SK-N-SH treated with all-trans-retinoic acid at 6 μM for 48 hours (cell line): ENCODE measurements at regions not wholly inside any gene's neighbourhood (a gene's known extent, or its start where the extent isn't known, plus 50 kb on each side); places are given as distances from the start of the nearest gene placed in this dataset.

Experiments used
- ATAC-seq: fragments of 200-7000 bp; cut with Tn5 transposase; 3 replicates; pipeline ENCODE4 v1.9.1; 2020; ENCODE audit warnings: mild to moderate bottlenecking, moderate library complexity
- ARNTL ChIP-seq: fragments of 450-650 bp; formaldehyde crosslinking; IDR thresholded peaks from 2 replicates; pipeline ENCODE4 v1.5.0; 2020; ENCODE audit warnings: low read depth, mild to moderate bottlenecking, moderate library complexity, borderline replicate concordance
- BACH2 ChIP-seq: fragments of 250-450 bp; sonication (Bioruptor Pico); IDR thresholded peaks from 2 replicates; pipeline ENCODE4 v1.9.0; 2021; ENCODE audit warnings: mild to moderate bottlenecking, borderline replicate concordance
- CSDC2 ChIP-seq: fragments of 250-450 bp; sonication (Bioruptor Pico); IDR thresholded peaks from 2 replicates; pipeline ENCODE4 v1.5.0; 2020; ENCODE audit warnings: mild to moderate bottlenecking, moderate library complexity
- GLIS3 ChIP-seq: fragments of 250-450 bp; sonication (Bioruptor Pico); IDR thresholded peaks from 2 replicates; pipeline ENCODE4 v1.5.0; 2020; ENCODE audit warnings: mild to moderate bottlenecking, moderate library complexity
- OSR1 ChIP-seq: fragments of 250-450 bp; sonication (Bioruptor Pico); IDR thresholded peaks from 2 replicates; pipeline ENCODE4 v1.8.0; 2022; ENCODE audit warnings: moderate library complexity, mild to moderate bottlenecking, inconsistent platforms
- PPARA ChIP-seq: fragments of 250-450 bp; sonication (Bioruptor Pico); IDR thresholded peaks from 2 replicates; pipeline ENCODE4 v1.5.0; 2020; ENCODE audit warnings: mild to moderate bottlenecking, borderline replicate concordance
- RARB ChIP-seq: fragments of 250-450 bp; sonication (Bioruptor Pico); IDR thresholded peaks from 2 replicates; pipeline ENCODE4 v1.8.0; 2021; ENCODE audit warnings: mild to moderate bottlenecking, moderate library complexity
- TOX ChIP-seq: fragments of 250-450 bp; sonication (Bioruptor Pico); IDR thresholded peaks from 2 replicates; pipeline ENCODE4 v1.8.0; 2021; ENCODE audit warnings: mild to moderate bottlenecking, moderate library complexity, borderline replicate concordance
- ZFP3 ChIP-seq: fragments of 250-450 bp; sonication (Bioruptor Pico); IDR thresholded peaks from 2 replicates; pipeline ENCODE4 v1.5.0; 2020; ENCODE audit warnings: mild to moderate bottlenecking, moderate library complexity
- ZFP30 ChIP-seq: fragments of 450-650 bp; formaldehyde crosslinking; IDR thresholded peaks from 2 replicates; pipeline ENCODE4 v1.5.0; 2022; ENCODE audit warnings: mild to moderate bottlenecking, moderate library complexity
- ZNF565 ChIP-seq: fragments of 450-650 bp; formaldehyde crosslinking; conservative IDR thresholded peaks from 2 replicates; pipeline ENCODE4 v1.5.0; 2020; ENCODE audit warnings: low read depth, mild to moderate bottlenecking, moderate library complexity
- ZNF70 ChIP-seq: fragments of 450-650 bp; formaldehyde crosslinking; IDR thresholded peaks from 2 replicates; pipeline ENCODE4 v1.5.0; 2020; ENCODE audit warnings: mild to moderate bottlenecking, moderate library complexity
- ZNF8 ChIP-seq: fragments of 450-650 bp; formaldehyde crosslinking; IDR thresholded peaks from 2 replicates; pipeline ENCODE4 v1.5.0; 2020; ENCODE audit warnings: mild to moderate bottlenecking, moderate library complexity
- TF ChIP-seq, protein P1 (sequence below): fragments of 250-450 bp; sonication (Bioruptor Pico); IDR thresholded peaks from 2 replicates; pipeline ENCODE4 v1.5.1; 2021; ENCODE audit warnings: mild to moderate bottlenecking, moderate library complexity
- TF ChIP-seq, protein P2 (sequence below): fragments of 250-450 bp; sonication (Bioruptor Pico); IDR thresholded peaks from 2 replicates; pipeline ENCODE4 v1.8.0; 2020; ENCODE audit warnings: mild to moderate bottlenecking, moderate library complexity, borderline replicate concordance
- TF ChIP-seq, protein P3 (sequence below): fragments of 250-450 bp; sonication (Bioruptor Pico); IDR thresholded peaks from 2 replicates; pipeline ENCODE4 v1.8.0; 2021; ENCODE audit warnings: low read depth, mild to moderate bottlenecking, moderate library complexity, borderline replicate concordance

DNA sequence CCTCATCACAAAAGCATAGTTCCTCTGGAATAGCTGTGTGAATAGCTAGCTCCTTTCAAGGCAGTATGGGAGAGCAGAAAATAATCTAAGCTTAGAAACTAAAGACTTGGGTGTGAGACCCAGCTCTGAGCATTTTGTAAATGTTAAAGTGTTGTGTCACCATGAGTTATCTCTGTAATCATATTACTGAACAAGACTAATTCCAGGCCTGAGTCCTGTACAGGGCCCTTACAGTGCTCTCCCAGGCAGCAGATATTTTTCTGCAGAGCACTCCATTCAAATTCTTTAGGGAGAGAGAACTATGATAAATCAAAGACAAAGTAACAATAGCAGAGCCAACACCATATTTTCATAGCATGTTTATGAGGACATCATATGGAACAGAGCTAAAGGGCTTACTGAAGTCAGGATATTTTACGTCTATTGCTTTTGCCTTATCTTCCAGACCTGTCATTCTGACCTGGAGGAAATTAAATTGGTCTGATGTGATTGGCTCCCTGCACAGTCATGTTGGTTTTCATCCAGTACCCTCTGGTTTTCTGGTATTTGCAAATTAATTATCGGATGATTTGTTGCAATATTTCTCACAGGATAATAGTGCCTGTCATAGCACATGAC lies 172.6 kb upstream of the PPP2R3A start:
- no peak for ATAC-seq
- TF ChIP-seq, protein P1, sequence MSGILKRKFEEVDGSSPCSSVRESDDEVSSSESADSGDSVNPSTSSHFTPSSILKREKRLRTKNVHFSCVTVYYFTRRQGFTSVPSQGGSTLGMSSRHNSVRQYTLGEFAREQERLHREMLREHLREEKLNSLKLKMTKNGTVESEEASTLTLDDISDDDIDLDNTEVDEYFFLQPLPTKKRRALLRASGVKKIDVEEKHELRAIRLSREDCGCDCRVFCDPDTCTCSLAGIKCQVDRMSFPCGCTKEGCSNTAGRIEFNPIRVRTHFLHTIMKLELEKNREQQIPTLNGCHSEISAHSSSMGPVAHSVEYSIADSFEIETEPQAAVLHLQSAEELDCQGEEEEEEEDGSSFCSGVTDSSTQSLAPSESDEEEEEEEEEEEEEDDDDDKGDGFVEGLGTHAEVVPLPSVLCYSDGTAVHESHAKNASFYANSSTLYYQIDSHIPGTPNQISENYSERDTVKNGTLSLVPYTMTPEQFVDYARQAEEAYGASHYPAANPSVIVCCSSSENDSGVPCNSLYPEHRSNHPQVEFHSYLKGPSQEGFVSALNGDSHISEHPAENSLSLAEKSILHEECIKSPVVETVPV (CRISPR knock-in tag): no peak
- TF ChIP-seq OSR1 (CRISPR knock-in tag) (no peak), ZNF70 (CRISPR knock-in tag) (no peak), ZNF565 (CRISPR knock-in tag) (no peak), RARB (CRISPR knock-in tag) (no peak)
- TF ChIP-seq, protein P2, sequence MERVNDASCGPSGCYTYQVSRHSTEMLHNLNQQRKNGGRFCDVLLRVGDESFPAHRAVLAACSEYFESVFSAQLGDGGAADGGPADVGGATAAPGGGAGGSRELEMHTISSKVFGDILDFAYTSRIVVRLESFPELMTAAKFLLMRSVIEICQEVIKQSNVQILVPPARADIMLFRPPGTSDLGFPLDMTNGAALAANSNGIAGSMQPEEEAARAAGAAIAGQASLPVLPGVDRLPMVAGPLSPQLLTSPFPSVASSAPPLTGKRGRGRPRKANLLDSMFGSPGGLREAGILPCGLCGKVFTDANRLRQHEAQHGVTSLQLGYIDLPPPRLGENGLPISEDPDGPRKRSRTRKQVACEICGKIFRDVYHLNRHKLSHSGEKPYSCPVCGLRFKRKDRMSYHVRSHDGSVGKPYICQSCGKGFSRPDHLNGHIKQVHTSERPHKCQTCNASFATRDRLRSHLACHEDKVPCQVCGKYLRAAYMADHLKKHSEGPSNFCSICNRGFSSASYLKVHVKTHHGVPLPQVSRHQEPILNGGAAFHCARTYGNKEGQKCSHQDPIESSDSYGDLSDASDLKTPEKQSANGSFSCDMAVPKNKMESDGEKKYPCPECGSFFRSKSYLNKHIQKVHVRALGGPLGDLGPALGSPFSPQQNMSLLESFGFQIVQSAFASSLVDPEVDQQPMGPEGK (CRISPR knock-in tag): no peak

DNA sequence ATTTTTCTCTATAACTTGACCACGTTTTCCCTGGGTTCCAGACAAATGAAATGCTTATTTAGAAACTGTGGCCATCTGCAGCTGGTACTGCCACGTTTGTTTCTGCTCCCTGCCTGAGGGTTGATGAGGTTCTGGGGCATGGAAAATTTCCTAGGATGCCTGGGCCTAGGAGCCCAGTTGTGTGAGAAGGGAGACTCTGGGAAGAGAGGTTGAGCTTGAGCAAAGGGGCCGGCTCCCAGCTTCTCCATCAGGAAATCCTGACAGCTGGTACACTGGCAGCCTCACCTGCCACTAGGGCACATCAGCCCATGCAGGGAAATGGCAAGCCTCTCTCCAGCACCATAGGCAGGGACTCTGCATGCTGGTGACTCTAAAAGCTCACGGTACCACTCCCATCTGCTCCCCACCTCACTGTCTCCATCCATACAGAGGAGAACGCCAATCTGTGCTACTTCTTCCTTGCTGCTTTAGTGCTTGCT lies 165.4 kb upstream of the PPP2R3A start:
- ATAC-seq: no peak
- TF ChIP-seq, protein P3, sequence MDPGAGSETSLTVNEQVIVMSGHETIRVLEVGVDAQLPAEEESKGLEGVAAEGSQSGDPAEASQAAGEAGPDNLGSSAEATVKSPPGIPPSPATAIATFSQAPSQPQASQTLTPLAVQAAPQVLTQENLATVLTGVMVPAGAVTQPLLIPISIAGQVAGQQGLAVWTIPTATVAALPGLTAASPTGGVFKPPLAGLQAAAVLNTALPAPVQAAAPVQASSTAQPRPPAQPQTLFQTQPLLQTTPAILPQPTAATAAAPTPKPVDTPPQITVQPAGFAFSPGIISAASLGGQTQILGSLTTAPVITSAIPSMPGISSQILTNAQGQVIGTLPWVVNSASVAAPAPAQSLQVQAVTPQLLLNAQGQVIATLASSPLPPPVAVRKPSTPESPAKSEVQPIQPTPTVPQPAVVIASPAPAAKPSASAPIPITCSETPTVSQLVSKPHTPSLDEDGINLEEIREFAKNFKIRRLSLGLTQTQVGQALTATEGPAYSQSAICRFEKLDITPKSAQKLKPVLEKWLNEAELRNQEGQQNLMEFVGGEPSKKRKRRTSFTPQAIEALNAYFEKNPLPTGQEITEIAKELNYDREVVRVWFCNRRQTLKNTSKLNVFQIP (CRISPR knock-in tag): no peak
- TF ChIP-seq ZNF8 (CRISPR knock-in tag) (no peak), PPARA (CRISPR knock-in tag) (no peak), GLIS3 (no peak), ZFP3 (CRISPR knock-in tag) (no peak), ARNTL (CRISPR knock-in tag) (no peak)
- TF ChIP-seq, all 23 proteins: peak for 0

DNA sequence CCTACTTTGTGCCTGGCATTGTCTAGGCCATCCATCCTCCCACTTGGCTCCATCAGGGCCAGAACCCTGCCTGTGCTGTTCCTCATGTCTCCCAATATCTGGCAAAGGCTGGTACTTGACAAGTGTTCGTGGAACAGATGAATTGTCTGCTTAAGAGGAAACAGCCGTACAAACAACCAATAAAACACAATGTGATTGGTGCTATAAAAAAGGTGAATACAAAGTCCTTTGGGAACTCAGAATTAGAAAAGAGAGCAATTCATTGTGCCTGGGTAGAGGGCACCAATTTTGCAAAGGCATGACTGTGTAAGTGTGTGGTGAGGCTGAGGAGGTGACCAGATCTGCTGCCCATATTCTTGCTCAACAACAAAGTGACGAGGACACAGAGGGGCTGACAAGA lies 164.5 kb upstream of the PPP2R3A start:
- TF ChIP-seq OSR1 (CRISPR knock-in tag) (no peak), TOX (CRISPR knock-in tag) (no peak), ARNTL (CRISPR knock-in tag) (no peak), RARB (CRISPR knock-in tag) (no peak), ZFP3 (CRISPR knock-in tag) (no peak), GLIS3 (no peak), BACH2 (CRISPR knock-in tag) (no peak), ZFP30 (no peak), CSDC2 (CRISPR knock-in tag) (no peak), ZNF70 (CRISPR knock-in tag) (no peak), ZNF565 (CRISPR knock-in tag) (no peak)
- TF ChIP-seq, protein P3 (CRISPR knock-in tag): no peak
- TF ChIP-seq, protein P1 (CRISPR knock-in tag): no peak
- TF ChIP-seq, protein P2 (CRISPR knock-in tag): no peak
- no peak for ATAC-seq
